ENCODE measurements at regions not wholly inside any gene's neighbourhood (a gene's known extent, or its start where the extent isn't known, plus 50 kb on each side); places are given as distances from the start of the nearest gene placed in this dataset.
"Not testable (repeated sequence)": the region's sequence is repeated elsewhere in the genome, so short reads cannot be mapped to it uniquely, and the experiment has no call there.

DNA sequence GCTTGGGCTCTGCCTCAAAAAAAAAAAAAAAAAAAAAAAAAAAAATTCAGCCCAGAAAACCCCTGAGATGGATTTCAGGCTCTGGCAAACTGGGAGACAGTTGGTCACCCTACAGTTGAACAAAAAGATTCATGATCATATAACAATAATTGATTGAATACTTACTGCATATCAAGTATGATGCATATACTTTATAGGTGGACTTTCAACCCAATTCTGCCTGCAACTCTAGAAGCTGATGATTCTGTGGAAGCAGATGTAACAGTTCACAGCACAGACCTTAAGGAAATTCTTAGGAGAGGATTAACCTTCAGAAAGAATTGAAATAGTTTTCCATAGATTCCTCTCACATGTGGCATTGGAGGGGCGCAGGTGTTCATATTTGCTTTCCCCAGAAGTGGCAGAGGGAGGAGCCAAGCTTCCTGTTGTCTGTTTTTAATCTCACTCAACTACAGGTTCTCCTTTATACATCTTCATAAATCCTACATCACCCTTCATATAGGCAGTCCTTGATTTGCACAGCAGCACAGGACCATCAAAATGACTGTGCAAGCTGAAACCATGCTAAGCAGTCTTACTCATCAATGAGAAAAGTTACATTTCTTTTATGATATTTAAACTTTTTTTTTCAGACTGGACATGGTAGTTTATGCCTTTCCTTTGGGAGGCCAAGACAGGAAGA, 149.4 kb upstream of the KLF3 start:
- DNase-seq (ENCODE audit: low read depth in 2 of 2), result no peak

DNA sequence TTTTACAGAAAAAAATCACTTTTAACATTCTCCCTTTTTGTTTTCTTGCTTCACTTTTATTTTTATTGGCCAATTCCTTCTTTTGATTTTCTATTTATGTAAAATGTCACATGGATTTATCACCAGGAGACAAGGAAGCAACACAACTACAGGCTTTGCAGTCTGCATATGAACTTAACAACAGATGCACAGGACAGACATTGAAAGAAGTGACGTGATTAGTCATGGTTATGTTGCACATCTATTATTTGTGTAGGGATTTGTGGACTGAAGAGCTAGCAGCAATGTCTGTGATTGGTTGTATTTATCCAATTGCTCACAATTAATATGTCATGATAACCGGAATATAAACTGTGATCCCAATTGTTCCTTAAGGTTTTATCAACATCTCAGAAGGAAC, 147.8 kb upstream of the KLF3 start:
- DNase-seq (ENCODE audit: low read depth in 2 of 2), result no peak

DNA sequence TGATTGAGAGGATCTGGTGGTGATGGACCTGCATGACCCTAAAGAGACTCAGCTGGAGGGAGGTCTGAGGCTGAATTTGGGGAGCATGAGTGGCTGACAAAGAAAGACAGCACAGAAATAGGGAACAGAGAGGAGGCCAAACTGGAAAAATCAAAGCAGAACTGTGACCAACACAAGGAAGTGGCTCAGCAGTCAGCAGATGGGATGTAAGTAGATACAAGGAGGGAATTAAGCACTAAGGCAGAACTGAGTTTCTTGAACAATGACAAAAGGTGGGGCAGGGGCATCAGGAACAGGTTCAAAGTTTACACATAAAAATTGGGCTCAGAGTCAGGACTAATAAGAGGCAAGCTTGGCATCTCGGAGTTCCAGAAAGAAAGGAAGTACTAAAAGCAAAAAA, 144.3 kb upstream of the KLF3 start:
- DNase-seq (ENCODE audit: low read depth in 2 of 2), result no peak

DNA sequence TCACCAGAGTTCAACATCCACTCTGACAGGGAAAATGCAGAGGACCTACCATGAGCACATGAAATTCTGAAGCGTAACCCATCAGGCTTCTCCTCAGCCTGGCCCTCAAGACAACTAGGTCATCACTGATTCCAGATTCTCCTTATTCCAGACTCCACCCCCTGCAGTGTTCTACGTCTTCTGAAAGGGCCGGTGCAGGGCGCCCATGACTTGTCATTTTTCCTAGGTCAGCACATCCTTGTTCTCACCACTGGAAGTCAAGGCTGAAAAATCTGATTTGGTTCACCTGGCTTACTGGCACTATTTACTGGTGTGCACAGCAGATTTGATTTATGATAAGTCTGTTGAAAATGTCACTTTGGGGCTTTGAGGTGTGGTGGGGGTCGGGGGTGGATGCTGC, 140.9 kb upstream of the KLF3 start:
- DNase-seq (ENCODE audit: low read depth in 2 of 2), result no peak

DNA sequence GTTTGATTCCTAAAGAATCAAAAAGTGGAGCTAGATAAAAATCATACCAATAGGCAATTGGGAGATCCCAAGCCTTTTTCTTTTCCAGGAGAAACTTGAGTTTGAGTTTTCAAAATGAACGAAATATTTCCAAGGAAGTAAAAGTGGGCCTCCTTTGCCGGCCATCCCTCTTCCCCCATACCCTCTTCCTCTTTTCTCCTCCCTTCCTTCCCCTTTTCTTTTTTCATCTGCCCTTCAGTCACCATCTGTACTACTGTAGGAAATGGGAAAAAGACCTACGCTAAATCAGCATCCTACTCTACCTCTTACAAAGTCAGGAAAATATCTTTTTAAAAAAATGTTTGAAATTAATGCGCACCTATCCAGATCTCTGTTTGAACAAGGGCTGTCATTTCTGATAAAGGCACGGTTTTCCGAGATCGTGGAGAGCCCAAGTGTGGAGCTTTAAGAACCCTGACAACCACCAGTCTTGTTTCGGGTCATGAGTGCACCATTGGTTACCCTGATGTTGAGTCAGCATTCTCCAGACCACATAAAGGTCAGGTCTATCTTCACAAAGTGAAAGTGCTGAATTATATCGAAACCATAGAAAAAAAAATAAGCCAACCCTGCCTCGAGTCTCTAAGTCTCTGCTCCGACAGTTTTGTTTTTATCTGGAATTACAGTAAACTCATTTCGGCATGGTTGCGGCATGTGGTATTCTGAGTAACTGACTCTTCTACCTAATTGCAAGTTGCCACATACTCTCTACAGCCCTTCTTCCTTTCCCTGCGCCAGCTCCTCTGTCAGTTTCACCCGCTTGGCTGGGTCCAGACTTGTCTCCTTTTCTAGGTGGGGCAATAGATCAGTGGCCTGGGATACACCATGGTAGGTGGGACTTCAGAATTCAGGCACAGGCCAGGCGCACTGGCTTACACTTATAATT, 140.2 kb upstream of the KLF3 start:
- no peak for DNase-seq (ENCODE audit: low read depth in 2 of 2)

DNA sequence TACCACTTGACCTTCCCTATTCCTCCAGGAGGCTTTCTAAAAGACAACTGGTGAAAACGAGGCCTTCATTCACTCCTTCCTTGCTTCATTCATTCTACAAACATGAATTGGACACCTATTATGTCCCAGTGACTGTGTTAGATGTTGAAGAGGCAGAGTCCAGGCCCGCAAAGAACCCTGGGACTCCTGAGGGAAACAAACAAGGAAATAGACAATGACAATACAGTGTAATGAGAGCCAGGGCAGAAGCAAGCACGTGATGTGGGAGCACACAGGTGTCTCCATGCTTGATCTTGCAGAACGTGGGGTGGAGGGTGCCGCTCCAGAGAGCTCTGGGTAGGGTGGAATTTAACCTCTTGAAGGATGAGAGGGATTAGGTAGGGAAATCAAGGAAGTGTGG, 137.6 kb upstream of the KLF3 start:
- DNase-seq (ENCODE audit: low read depth in 2 of 2), result no peak

DNA sequence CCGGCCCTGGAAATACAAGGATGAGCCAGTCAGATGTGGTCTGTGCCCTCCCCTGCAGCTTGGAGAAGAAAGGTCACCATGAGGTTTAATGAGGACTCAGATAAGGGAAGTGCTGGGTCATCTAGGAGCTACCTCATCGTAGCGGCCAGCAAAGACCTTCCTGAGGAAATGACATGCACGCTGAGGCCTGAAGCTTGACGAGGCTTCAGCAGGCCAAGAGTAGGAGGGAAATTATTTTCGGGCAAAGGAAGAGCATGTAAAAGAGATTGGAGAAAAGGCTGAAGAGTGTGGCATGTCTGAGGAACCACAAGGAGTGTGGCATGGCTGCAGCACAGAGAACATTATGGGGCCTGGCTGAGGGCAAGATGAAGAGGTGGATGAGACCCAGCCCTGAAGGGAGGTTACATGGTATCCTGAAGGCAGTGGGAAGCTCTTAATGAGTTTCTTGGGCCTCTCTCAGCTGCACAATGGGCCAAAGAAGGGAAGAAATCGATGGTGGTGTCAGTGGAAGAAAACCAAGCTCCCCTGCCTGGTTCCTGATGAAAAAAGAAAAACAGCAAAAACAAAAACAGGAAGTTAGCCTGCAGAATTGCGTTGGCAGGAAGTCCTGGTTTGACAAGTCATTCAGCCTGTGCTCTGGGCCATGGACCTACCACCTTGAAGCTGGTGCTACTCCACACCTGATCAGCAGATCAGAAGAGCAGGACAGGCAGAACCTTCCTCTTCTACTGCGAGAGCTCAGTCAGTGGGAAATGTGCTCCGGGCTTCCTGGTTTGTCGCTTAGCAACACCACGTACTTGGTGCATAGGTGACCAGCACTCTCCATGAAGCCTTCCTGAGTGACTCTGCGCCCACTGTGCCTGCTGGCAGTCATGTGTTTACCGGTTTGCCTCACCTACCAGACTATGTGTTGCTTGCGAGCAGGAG, 134.5 kb upstream of the KLF3 start:
- no peak for DNase-seq (ENCODE audit: low read depth in 2 of 2)

DNA sequence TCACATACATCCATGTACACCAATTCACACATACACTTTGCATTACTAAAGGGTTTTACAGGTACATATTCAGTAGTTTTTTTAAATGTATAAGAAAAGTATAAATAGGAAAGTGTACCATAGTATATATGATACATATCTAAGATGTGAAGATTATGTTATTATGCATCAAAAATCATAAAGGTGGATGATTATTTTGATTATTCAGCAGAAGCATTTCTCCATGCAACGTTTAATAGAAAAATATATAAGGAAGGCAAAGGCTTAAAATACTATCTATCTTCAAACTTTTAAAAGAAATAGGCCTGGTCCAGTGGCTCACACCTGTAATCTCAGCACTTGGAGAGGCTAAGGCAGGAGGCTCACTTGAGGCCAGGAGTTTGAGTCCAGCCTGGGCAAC, 133.5 kb upstream of the KLF3 start:
- DNase-seq (ENCODE audit: low read depth in 2 of 2), result no peak

DNA sequence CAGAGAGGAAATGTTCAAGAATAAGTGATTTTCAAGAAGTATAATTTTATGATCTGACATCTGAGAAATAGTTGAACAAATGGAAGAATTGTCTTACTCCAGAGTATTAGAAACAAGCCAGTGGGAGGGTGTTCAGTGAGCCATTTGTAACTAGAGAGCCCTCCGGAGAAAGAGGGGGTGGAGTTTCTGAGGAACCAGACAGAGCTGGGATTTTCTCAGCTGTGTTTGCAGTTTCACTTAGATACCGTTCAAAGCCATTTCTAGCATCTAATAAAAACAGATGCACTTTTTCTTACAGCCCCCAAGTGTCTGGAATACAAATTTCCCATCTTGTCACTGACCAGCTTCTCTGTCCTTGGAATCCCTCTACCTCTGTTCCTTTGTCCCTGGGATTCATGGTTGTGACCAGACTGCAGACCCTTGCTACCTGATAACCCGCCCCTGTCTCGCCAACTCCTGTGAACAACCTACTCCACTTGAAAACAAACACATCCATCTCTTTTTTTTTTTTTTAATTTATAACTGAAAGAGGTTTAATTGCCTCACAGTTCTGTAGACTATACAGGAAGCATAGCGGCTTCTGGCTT, 132.8 kb upstream of the KLF3 start:
- no peak for DNase-seq (ENCODE audit: low read depth in 2 of 2)

DNA sequence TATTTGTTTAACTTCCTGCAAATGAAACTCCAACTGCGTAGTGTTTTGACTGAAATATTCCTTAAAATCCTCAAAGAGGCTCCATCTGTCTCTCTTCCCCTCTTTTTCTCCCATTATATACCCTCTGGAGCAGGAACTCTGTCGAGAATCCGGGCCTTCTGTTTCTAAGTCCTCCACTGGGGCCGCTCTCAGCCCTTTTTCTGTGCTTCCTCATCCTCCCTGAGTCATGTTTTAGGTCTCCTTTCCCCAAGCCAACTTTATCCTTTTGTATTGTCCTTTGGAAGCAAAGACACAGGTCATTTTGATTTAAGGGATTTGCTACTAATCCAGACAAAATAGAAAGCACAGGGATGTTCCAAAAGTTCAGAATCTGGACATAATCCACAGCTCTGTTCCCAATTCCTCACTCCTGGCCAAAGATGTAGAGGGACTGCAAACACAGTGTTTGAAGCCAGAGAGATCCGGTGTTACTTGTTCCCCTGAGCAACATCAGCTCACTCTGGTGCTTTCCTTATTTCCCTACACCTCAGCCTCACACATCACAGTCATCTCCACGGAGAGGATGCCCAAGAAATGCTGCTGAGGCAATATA, 131.0 kb upstream of the KLF3 start:
- DNase-seq (ENCODE audit: low read depth in 2 of 2), result no peak

DNA sequence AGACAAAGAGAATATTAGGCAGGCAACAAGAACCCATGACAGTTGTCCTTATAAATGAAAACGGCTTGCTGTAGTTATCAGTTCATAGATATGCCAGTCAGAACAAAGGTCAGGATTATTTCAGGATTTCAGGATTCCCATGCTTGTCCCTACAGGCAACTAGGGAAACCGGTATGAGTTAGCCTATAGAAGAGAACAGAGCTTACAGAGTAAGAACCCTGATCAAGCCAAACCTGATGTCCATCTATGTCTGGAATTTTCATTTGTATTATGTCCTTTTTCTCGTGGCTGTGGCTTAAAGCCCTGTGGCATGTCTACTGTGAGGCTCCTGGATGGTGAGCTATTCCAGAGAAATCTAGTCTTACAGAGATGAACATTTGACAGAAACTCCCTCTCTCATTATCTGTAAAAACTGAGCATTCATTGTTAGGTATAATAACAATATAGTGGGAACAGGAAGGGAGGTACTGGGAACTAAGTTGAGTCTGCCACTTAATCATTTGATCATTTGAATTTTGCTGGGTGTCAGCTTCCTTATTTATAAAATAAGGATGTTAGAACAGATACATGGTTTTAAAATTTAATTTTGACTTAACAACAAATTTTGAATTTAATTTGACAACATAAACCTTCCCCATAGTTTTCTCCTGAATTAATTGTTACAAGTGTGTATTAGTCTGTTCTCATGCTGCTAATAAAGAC, 129.5 kb upstream of the KLF3 start:
- DNase-seq (ENCODE audit: low read depth in 2 of 2), result no peak

DNA sequence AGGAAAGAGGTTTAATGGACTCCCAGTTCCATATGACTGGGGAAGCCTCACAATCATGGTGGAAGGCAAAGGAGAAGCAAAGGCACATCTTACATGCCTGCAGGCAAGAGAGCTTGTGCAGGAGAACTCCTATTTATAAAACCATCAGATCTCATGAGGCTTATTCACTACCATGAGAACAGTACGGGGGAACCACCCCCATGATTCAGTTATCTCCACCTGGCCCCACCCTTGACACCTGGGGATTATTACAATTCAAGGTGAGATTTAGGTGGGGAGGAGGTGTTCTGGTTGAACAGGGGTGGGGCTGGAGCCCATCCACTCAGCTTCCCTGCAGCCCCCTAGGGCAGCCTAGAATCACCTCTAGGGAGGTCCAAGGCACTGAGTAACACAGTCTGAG, 128.9 kb upstream of the KLF3 start:
- not testable (repeated sequence) for DNase-seq (ENCODE audit: low read depth in 2 of 2)

DNA sequence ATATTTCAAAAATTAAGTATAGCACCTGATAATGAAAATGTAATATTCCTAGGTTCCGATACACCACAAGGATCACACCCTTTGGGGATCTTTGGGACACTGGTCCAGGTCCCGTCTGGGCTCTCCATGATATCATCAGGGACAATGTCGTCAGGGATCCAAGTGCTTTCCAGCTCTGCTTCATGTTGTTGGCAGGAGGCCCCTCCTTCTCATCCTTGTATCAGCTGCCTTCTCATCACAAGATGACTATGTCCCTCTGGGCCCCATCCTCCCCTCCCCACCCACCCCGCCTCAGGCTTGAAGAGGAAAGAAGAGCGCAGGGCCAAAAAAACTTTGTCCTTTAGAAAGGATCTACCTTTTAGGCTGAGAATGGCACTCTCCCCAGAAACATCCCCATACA, 128.3 kb upstream of the KLF3 start:
- no peak for DNase-seq (ENCODE audit: low read depth in 2 of 2)

DNA sequence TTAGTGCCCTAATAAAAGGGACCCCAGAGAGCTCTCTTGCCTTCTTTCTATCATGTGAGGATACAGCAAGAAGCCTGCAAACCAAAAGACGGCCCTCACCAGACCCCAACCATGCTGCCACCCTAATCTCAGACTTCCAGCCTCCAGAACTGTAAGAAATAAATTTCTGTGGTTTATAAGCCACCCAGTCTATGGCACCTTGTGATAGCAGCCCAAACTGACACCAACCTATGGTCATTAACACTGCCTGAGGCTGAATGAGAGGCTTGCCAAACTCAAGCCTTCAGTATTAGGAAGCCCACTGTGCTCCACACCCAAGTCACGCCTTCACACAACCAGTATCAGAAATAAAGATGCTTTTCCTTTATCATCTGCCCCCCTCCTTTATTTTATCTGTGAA, 127.3 kb upstream of the KLF3 start:
- no peak for DNase-seq (ENCODE audit: low read depth in 2 of 2)

DNA sequence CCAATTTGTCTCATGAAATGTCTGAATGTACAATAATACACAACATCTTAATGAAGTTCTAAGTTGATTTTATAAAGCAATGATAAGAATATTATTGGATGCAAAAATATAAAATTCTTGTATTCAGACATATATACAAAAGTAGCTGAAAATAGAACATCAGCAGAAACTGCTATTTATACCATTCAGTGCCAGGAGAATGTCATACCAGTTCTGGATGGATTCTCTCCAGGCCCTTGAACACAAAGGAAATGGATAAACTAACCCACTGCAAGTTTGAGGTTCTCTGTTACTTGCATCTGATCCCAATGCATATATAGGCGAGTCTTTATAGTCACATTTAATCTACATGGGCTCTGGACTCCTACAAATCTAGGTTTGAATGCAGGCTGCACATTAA, 126.3 kb upstream of the KLF3 start:
- no peak for DNase-seq (ENCODE audit: low read depth in 2 of 2)

DNA sequence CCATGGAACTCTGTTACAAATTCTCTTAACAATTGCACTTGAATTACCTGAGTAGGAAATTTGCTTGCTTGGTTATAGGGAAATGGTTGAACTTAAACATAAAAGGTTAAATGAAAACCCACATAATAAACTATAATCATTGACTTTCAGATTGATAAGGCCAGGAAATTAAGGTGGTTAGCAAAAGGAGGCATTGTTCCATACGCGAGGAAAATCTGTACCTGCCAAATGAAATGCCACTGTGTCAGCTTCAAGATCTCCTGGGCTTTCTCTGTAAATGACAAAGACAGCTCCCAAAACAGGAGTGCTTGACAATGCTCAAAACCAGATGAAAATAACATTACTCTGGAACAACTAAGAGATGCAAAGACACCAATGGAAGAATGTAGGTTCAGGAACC, 125.5 kb upstream of the KLF3 start:
- DNase-seq (ENCODE audit: low read depth in 2 of 2), result no peak

DNA sequence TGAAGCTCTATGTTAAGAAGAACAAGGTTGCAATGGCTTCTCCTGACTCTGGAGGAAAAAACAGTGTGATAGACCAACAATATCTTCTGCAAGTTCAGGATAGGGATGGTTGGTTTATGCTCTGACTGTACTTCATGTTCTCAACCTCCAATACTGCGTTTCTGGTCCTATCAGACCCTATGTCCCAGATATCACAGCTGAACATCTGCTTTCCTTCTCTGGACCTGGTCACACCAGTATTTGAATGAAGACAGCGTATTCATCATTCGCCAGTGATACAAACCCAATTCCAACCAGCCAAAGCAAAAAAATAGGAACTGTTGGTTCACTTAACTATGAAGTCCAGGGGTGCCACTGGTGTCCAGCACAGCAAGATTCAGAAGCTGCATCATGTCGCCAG, 124.5 kb upstream of the KLF3 start:
- no peak for DNase-seq (ENCODE audit: low read depth in 2 of 2)

DNA sequence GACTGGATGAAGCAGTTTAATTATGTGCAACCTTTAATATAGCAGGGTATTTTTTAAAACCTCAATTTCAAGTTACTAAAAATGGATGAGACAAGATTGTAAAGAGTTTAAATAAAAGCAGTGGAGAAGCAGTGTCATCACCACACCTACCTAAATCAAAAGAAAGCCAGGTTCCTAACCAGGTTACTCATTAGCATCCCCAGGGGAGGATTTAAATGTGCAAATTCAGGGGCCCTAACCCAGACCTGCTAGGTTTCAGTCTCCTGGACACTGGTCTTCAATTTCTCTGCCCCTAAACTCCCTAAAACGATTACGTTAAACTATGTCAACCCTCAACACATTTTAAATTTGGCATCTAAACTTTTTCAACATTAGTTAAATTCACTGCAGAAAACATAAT, 116.9 kb upstream of the KLF3 start:
- no peak for DNase-seq (ENCODE audit: low read depth in 2 of 2)

DNA sequence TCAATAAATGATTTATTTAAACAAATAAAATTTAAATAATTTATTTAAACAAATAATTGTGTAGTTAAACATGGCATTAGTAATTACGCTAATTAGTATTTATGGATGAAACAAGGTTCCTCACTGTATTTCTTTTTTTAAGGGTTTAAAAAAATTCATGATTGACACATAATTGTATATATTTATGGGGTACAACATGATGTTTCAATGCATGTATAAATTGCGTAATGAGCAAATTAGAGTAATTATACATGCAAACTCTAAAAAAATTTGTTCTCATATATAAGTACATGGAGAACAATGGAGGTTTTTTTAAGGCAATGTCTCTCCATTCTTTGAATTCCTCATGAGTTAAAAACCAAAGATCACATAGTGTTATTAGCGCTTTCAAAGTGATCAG, 115.7 kb upstream of the KLF3 start:
- no peak for DNase-seq (ENCODE audit: low read depth in 2 of 2)

DNA sequence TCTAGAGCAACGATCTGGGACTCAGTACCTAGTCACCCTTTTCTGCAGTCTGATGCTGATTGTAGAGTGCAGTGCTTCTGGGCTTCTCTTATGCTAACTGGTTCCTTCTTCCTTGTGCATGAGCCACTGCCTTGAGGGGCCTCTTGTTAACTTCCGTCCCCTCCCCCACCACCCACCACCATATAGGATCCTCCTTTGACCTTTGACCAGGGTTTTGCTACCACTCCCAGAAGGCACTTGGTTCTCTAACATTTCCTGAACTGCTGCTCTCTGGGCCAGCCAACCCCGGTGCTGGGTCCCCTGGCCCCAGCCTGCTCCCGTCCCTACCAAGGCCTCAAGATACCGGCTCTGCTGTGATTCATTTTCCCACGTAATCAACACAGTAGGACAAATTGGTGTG, 104.6 kb upstream of the KLF3 start:
- no peak for DNase-seq (ENCODE audit: low read depth in 2 of 2)

DNA sequence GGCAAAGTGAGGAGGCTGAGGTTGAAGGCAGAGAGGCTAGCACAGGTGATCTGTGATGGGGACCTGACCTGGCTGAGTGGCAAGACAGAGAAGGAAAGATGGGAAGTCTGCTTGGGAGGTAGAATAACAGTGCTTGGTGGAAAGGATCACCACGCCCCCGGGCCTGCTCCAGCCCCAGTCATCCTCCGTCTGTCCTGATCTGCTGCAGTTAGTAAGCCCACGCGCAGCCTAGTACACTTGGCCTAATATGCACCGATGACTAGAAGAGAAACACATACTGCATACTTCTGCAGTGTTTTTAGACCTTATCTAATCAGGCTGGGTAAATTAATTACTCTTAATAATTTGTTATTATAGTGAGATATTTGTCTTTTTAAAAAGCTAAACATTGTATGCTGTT, 103.7 kb upstream of the KLF3 start:
- no peak for DNase-seq (ENCODE audit: low read depth in 2 of 2)

Measured in stimulated activated CD8-positive, alpha-beta memory T cell treated with anti-CD3 and anti-CD28 coated beads, Interleukin-7, amount 100 ng/mL, for 1 hour (primary cell).